ENCODE measurements at regions not wholly inside any gene's neighbourhood (a gene's known extent, or its start where the extent isn't known, plus 50 kb on each side); places are given as distances from the start of the nearest gene placed in this dataset.

DNA sequence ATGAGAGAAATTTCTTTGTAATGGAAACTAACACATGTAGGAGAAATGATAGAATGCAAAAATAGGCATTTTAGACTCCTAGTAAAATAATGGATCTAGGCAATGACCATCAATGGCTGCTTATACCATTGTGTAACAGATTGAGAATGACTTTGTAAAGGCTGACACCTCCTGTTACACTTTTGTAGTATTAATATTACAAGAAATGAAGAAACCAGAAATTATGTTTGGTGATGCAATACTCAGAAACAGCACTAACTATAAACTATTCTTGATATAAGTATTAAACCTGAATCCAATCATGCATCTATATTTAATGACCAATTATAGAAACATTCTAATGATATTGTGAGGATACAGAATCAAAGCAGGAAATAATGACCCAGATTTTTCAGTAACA lies 108.5 kb upstream of the CNTN1 start:
- TF ChIP-seq, protein P1, sequence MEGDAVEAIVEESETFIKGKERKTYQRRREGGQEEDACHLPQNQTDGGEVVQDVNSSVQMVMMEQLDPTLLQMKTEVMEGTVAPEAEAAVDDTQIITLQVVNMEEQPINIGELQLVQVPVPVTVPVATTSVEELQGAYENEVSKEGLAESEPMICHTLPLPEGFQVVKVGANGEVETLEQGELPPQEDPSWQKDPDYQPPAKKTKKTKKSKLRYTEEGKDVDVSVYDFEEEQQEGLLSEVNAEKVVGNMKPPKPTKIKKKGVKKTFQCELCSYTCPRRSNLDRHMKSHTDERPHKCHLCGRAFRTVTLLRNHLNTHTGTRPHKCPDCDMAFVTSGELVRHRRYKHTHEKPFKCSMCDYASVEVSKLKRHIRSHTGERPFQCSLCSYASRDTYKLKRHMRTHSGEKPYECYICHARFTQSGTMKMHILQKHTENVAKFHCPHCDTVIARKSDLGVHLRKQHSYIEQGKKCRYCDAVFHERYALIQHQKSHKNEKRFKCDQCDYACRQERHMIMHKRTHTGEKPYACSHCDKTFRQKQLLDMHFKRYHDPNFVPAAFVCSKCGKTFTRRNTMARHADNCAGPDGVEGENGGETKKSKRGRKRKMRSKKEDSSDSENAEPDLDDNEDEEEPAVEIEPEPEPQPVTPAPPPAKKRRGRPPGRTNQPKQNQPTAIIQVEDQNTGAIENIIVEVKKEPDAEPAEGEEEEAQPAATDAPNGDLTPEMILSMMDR (IDR thresholded peaks at IDR 0.05), result no peak
- TF ChIP-seq POLR2A (IDR thresholded peaks at IDR 0.05), result no peak
